Stimulated activated CD4-positive, alpha-beta T cell treated with anti-CD3 and anti-CD28 coated beads, Interleukin-4, amount 100 ng/mL, for 24 hours (primary cell): ENCODE measurements at regions not wholly inside any gene's neighbourhood (a gene's known extent, or its start where the extent isn't known, plus 50 kb on each side); places are given as distances from the start of the nearest gene placed in this dataset.

ENCODE experiments used
- DNase-seq: peaks from one replicate; pipeline ENCODE4 v3.0.0-alpha.2; 2020

DNA sequence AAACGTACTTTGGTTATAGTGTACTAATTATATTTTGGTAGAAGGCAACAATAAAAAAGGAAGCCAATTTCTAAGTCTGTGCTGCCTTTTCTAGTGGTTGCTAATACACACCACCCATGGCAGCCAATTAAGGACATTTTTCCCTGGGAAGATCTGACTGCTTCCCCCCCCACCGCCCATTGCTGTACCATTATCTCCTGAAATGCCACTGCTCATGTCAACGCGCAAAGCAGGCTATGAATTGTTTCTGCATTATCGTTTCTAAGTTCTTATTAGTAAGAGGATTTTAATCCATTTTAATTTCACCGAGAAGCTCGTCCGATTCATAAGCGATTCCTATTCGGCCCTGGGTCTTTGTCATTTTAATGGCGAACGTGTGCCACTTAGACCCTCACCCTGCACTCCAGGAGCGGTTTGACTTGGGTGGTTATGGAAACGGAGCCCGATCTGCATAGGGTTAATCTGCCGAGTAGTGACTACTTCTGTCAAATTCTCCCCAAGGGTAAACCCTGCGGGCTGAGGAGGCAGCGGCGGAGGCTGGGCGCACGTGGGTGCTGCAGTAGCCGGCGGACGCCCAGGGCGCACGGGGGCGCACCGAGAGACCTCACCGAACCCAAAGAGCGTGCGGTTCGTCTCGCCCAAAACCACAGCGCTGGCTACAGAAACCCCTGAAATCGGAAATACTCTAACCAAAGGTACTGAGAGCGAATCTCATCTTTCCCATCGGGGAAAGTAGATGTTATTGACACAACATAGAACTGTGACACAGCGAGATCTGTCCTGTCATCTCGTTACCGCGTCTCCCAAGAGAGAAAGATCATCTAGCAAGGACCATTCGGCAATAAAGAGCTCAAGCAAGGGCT lies 55.8 kb upstream of the SHC3 start:
- DNase-seq: peak; percentile 44

DNA sequence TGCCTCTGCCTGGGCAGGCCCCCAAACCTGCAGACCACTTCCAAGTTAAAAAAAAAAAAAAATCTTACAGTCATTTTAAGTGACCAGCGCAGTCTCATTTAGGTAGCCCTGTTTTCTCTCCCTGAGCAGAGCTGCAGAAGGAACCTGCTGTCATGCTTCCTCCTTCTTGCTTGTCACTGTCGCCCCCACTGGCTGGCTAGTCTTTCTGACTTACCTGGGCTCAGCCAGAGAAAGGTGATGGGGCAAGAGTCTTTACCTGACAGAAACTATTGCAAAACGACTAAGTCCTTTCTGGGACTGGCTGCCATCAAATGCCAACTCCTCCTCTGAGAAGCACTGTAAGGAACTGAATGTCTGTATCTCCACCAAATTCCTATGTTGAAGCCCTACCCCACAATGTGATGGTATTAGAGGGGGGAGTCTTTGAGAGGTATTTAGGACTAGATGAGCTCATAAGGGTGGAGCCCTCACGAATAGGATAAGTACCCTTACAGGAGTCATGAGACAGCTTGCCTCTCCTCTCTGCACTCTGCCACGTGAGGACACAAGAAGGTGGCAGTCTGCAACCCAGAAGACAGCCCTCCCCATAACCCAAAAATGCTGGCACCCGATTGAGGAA lies 58.4 kb upstream of the SHC3 start:
- DNase-seq: no peak

DNA sequence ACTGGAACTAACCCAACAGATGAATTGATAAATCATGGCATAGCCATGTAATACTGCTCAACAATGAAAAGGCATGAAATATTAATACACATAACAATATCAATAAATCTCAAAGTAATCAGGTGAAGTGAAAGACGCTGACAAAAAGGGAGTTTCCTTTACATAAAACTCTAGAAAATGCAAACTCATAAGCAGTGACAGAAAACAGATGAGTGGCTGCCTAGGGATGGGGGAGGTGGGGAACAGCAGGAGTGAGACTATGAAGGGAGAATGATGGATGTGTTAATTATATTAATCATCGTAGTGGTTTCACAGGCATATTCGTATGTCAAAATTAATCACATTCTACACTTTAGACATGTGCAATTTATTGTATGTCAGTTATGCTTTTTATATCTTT lies 59.8 kb upstream of the SHC3 start:
- no peak for DNase-seq

DNA sequence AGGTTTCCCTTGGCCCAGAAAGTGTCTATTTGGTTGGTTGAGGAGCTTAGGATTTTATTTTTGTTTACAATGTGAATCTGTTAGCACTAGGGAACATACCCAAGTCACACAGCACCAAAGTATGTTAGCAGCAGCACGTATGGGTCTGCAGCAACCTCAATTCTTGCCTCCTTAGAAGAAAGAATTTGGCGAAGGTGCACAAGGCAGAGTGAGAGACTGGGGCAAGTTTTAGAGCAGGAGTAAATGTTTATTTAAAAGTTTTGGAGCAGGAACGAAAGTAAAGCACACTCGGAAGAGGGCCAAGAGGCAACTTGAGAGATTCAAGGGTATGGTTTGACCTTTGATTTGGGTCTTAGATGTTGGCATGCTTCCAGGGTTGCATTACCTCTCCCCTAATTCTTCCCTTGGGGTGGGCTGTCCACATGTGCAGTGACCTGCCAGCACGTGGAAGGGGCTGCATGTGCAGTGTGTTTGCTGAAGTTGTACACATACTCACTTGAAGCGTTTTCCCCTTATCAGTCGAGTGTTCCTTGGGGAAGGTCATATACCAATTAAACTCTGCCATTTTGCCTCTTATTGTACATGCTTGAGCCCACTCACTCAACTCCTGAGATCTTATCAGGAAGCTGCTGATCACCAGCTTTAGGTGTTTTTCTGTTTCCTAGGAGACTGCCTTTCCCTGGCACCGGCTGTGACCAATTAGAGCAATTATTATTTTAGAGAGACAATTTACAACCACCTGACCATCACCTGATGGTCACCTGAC lies 64.9 kb upstream of the SHC3 start:
- DNase-seq: no peak

DNA sequence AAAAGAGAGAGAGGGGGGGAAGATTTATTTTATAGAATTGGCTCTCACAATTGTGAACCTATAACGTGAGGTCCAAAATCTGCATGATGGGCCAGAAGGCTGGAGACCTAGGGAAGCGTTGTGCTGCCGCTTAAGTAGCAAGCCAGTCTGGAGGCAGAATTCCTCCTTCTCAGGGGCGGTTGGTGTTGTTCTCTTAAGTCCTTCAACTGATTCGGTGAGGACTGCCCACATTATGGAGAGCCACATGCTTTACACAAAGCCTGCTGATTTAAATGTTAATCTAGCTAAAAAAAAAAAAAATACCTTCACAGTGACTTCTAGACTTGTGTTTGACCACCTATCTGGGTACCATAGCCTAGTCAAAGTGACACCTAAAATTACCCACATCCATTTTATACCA lies 64.2 kb upstream of the CKS2 start:
- DNase-seq: no peak

DNA sequence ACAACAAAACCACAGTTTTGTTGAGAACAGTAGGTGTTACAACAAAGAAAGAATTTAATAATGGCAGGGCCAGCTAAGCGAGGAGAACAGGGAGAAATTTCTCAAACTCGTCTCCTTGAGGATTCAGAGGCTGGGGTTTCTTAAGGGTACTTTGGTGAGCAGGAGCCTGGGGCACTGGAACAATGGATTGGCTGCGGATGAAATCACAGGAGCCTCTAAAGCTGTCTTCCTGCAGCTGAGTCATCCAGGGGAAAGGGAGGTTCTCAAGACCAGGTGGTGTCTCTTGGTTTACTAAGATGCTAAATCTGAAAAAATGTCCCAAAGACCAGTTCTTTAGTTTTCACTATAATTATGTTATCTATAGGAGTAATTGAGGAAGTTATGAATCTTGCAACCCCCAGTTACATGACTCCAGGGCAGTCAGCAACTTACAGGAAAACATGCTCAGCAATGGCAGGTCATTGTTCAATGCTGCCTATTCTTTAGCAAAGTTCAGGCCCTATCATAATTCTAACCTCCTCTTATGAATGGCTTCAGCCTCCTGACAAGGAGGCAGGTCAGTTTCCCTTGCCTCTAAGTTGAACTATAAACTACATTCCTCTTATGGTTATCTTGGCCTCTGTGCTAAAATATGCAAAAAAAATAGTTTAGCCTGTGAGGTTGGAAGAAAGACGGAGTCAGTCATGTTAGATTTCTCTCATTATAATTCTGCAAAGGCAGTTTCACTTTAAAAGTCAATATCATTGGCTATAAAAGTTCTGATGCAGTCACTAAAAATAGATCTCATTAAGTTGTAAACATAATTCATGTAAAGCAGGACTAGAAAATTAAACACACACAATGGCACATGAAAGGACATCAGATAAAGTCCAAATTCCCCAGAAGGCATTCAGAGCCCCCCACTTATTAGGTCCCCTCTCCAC lies 63.3 kb upstream of the CKS2 start:
- DNase-seq: no peak

DNA sequence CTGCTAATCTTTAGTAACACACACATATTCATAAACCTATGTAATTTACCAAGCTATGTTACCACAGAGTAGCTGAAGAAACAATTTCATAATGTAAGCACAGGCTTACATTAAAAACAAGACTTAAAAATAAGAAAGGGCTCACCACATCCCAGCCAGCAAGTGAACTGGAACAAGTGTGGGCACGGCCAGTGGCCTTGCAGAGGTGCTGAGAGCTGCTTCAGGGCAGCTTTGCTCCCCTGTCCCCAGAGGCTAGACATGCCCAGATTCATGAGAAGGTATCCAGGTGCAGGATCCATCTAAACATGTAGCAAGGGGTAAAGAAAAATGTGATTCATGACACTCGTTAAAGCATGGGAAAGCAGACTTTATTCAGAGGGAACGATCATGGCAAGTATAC lies 62.0 kb upstream of the CKS2 start:
- DNase-seq: no peak

DNA sequence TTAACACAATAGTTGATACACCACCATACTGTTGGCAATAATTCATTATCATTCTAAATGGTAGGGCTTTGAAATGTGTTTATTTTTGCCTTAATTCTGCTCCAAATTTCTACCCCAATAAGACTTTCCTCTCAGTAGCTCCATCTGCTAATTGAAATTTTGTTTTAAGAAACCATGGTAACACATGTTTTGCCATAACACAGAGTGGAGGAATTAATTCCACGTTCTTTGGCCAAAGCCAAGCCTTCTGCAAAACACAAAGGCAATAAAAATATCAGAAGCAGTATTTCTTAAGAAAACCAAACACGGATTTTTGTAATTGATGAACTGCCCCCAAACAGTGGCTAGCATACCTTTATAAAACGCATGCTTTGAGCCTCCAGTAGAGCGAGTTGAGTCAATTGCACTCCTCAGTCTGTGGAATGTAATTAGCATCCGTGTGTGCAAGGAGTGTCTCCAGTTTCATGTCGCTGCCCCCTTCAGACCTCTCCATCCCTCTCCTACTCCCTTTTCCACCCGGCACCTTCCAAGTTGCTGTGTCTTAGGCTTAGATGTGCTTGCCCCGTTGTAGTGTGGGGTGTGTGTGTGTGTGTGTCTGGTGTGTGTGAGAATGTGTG lies 58.2 kb upstream of the CKS2 start:
- no peak for DNase-seq

DNA sequence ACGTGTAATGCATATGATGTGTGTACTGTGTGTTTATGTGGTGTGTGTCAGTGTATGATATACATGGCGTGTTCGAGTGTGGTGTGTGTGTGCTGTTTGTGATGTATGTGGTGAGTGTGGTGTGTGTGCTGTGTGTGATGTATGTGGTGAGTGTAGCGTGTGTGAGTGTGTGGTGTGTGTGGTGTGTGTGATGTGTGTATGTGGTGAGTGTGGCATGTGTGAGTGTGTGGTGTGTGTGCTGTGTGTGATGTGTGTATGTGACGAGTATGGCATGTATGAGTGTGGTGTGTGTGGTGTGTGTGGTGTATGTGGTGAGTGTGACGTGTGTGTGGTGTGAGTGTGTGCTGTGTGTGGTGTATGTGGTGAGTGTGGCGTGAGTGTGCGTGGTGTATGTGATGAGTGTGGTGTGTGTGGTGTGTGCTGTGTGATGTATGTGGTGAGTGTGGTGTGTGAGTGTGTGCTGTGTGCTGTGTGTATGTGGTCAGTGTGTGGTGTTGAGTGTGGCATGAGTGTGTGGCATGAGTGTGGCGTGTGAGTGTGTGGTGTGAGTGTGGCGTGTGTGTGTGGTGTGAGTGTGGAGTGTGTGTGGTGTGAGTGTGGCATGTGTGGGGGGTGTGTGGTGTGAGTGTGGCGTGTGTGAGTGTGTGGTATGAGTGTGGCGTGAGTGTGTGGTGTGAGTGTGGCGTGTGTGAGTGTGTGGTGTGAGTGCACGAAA lies 56.8 kb upstream of the CKS2 start:
- no peak for DNase-seq

DNA sequence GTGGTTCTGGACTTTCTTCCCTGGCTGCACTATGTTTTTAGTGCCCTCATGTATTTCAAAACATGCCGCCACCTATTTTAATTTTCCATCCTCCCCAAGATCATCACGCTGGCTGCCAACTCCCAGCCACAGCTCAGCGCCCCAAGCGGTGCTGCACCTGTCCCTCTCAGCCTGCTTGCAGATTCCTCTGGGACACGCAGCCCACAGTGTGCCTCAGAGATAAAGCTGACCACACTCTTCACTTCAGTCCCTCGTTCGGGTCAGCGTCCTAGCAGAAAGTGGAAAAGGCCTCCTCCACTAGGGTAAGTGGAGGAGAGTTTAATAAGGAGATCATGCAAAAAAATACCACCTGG lies 56.2 kb upstream of the CKS2 start:
- no peak for DNase-seq

DNA sequence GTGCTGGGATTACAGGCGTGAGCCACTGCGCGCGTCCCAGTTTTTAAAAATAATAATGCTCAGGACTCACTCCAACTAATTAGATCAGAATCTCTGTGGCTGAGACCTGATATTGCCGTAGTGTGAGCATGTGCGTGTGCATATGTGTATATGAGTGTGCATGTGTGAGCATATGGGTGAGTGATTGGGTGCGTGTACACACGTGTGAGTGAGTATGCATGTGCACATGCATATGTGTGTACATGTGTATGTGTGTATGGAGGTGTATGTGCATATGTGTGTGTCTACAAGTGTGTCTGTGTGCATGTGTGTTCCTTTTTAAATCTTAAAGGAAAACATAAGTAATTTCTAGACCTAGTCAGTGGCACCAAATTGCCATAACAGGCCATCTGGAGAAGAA lies 54.8 kb upstream of the CKS2 start:
- no peak for DNase-seq

DNA sequence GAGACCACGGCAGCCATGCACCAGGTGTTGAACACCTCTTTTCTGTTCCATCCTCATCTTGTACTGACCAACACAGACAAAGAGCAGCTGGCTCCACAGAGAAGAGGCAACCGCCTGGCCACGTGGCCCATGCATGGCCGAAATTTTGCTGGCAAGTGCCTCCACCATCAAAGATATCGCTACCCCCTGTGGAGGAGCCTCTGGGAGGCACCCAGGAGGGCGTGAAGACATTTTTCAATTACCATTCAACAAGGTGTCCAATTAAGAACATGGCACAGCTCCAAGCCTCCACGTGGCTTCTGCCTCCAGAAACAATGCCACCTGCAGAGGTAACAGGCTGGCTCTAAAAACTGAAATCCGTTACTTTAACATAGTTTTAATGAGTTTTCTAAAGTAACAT lies 54.4 kb upstream of the CKS2 start:
- no peak for DNase-seq

DNA sequence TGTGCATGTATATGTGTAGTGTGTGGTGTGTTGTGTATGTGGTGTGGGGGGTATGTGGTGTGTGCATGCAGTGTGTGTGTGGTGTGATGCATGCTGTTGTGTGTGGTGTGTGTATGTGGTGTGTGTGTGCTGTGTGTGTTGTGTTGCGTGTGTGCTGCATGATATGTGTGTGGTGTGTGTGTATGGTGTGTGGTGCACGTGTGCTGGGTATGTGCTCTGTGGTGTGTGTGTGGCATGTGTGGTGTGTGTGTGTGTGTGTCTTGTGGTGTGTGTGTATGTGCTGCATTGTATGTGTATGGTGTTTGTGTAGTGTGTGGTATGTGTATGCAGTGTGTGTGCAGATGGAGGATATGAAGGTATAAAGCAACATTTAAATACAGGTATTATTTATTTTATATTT lies 50.5 kb upstream of the CKS2 start:
- DNase-seq: no peak
